Stomach (tissue), 4 donors: ENCODE measurements at regions not wholly inside any gene's neighbourhood (a gene's known extent, or its start where the extent isn't known, plus 50 kb on each side); places are given as distances from the start of the nearest gene placed in this dataset.

ENCODE experiments used
- EP300 ChIP-seq: sonication (generic); formaldehyde crosslinking; IDR thresholded peaks from one replicate; pipeline ENCODE4 v1.6.1; 2017; ENCODE audit warnings: antibody characterized with exemption
- POLR2A ChIP-seq, 4 donors: fragments of 450-650 bp; IDR thresholded peaks; one replicate each; pipeline ENCODE4 v1.6.1; 2016; ENCODE audit warnings: antibody characterized with exemption in 4 of 4, control low read depth in 2 of 4, mild to moderate bottlenecking in 1 of 4, moderate library complexity in 1 of 4
- POLR2AphosphoS5 ChIP-seq, 3 donors: sonication (generic); formaldehyde crosslinking; IDR thresholded peaks; one replicate each; pipeline ENCODE4 v1.6.1; 2016; ENCODE audit warnings: antibody characterized with exemption in 3 of 3
- TF ChIP-seq, protein P1 (sequence below), 7 experiments: fragments of 450-650 bp in 4 of 7; fragments of 200-600 bp in 3 of 7; sonication (generic) in 3 of 7; IDR thresholded peaks; one replicate each; pipeline ENCODE4 v1.5.1; 2016 to 2019; ENCODE audit warnings: antibody characterized with exemption in 7 of 7, control low read depth in 2 of 7, mild to moderate bottlenecking in 1 of 7

DNA sequence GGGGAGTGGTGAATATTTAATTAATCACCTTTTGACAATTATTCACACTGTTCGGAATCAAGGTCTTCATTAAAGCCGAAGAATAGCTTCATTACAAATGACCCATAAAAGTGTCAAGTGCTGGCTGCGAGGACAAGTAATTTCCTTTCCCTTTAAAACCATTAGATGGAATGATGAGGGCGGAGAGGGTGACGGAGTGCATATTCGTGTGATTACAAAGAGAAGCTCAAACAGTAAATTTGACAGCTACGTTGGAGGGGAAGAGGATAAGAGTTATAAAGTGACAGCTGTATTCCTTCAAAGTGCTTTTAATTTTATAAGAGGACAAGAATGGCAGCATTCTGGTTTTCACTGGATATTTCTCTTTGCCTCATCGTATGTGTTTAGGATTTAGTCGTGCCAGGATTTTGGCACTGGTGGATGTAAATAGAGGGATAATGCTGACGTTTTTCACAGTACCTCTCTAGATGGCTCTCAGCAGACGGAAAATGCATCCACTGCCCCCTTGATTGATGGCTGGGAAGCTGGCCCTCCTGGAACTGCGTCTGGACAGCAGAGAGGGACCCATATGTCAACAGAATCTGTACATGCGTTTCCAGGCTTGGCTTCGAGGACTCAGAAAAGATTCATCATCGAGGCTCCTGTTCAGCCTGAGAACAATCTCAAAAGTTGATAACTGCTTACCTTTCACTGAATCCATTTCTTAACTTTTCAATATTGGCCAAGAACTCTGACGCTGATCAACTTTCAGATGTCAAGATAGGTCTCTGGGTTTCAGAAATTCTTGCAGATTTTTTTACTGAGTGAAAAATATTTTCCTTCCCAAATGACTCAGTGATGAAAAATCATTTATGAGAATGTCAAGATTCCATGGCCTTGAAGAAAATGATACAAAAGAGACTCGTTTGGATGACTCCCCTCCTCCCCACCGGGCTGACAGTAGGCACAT is 50.4 kb upstream of the IRX2 start:
- TF ChIP-seq, protein P1, sequence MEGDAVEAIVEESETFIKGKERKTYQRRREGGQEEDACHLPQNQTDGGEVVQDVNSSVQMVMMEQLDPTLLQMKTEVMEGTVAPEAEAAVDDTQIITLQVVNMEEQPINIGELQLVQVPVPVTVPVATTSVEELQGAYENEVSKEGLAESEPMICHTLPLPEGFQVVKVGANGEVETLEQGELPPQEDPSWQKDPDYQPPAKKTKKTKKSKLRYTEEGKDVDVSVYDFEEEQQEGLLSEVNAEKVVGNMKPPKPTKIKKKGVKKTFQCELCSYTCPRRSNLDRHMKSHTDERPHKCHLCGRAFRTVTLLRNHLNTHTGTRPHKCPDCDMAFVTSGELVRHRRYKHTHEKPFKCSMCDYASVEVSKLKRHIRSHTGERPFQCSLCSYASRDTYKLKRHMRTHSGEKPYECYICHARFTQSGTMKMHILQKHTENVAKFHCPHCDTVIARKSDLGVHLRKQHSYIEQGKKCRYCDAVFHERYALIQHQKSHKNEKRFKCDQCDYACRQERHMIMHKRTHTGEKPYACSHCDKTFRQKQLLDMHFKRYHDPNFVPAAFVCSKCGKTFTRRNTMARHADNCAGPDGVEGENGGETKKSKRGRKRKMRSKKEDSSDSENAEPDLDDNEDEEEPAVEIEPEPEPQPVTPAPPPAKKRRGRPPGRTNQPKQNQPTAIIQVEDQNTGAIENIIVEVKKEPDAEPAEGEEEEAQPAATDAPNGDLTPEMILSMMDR (IDR thresholded peaks at IDR 0.05) = no peak
- TF ChIP-seq EP300 = no peak
- no peak for TF ChIP-seq POLR2AphosphoS5 (IDR thresholded peaks at IDR 0.05)
- TF ChIP-seq POLR2A (IDR thresholded peaks at IDR 0.05) = no peak
